Left lobe of liver (tissue), 2 donors: ENCODE measurements at regions not wholly inside any gene's neighbourhood (a gene's known extent, or its start where the extent isn't known, plus 50 kb on each side); places are given as distances from the start of the nearest gene placed in this dataset.

Experiments used
- ATAC-seq: fragments of 200-7000 bp; cut with Tn5 transposase; one replicate; pipeline ENCODE4 v1.9.1; 2020; ENCODE audit warnings: mild to moderate bottlenecking, moderate library complexity
- DNase-seq: peaks from one replicate; pipeline ENCODE4 v3.0.0-alpha.2; 2020; ENCODE audit warnings: low spot score
- donor health status: DM: no; HTN: no; CAD: no; lungs with moderate emphysema.
- donor health status: DM: no; HTN: yes; CAD: no.

DNA sequence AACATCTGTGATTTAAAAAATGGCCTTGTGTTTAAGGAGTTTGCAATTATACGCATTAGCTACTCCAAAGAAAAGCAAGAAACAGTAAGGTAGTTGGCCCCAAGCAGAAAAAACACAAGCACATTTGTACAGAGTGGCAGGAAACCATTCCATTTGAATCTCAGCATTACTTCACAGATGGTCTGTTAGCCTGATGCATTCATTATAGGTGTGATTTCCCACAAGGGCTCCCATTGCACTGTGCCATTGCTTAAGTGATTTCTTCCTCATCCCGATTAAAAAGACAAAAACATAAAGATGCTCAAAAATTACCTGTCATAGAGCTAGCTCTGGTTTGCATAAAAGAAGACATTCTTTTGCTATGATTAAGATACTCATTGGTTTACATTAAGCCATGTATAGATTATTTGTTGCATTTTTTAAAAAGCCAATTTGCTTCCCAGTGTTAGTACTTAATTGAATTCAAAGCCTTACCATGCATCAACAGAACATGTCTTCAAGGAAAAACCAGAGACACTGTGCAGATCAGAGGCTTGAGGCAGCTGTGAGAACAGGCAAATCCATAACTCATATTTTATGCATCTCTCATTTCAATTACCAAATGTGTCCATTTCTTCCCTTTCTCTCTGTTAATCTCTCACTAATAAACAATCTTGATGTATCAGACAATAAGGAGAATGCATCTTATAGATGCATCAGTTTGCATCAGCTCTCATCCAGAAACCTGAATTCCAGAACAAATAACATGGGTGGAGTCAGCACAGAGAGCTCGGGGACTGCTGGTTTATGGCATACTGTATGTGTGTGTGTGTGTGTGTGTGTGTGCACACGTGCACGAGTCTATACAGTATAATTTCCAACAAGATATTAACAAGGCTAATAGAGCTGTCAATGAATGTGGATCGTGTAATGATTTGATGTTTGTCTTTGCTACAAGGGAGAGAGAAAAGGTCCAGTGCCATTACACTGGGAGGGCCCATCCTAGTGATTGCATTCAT lies 558.6 kb upstream of the HS6ST1 start:
- ATAC-seq (no peak), DNase-seq (no peak)

DNA sequence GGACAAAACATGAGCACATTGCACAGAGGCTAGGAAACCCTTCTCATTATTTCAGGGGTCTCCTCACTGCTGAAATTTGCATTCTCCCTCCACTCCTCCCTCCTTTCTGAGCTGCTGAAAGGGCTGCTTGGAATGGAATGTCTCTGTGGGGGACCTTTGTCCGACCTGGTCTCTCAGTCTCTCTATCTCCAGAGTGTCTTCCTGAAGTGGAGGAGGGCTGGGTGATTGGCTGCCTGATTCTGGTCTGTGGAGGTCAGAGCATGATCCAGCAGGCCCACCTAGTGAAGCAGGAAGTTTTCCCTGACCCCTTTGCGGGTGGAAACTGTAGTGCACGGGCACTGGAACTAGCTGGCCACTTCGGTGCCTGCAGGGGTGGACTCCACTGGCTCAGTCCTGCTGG lies 560.5 kb upstream of the HS6ST1 start:
- ATAC-seq: no peak
- DNase-seq: no peak

DNA sequence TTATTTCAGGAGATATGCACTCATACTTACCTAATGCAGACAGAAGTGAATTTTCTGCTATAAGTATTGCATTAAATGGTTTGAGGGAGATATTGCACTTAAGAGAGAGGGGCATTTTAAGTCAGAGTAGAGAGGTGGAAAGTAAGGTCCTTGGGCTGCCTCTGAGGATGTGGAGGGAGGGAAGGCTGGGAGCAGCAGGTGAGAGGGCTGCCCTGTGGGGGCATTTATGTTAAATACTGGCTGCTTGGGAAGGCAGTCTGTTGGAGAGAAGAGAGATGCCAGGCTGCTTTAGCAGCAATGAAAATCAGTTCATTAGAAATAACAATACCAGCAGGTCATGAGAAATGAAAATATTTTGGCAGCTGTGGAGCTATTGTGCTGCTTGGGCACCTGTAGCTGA lies 576.2 kb upstream of the HS6ST1 start:
- ATAC-seq: no peak
- no peak for DNase-seq

DNA sequence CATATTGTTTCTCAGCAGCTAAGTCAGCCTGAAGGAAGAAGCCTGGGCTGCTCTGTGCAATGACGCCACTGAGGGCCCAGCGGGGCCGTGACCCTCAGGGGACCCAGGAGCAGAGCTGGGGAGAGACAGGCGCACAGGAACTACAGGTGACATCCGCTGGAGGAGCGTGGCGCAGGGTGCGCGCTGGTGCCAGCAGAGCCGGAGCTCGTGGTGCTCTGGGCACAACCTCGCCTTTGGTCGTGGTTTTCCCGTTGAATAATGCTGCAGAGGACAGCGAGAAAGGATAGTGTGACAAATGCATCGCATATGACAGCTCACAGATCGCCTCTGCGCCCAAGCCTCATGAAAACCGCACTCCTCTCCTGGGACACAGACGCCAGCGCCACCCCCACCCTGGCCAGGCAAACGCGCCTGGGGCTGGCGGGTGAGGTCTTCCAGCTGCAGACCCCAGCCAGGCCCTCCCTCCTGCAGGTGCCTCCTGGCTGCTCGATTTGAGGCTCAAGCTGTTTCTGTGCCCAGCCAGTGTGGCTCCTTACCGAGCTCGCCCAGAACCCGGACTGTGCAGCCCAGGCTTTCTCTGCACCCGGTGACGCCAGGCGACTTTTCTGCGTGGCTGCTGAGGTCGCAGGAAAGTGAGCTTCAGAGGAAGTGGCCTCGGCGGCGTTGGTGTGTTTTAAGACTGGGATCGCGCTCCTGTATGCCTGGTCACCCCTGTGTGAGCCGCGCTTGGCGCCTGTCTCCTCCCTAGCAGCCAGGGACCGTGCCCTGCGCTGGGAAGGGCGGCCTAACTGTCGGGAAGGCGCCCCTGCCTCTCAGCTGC lies 583.1 kb upstream of the HS6ST1 start:
- DNase-seq (no peak), ATAC-seq (no peak)

DNA sequence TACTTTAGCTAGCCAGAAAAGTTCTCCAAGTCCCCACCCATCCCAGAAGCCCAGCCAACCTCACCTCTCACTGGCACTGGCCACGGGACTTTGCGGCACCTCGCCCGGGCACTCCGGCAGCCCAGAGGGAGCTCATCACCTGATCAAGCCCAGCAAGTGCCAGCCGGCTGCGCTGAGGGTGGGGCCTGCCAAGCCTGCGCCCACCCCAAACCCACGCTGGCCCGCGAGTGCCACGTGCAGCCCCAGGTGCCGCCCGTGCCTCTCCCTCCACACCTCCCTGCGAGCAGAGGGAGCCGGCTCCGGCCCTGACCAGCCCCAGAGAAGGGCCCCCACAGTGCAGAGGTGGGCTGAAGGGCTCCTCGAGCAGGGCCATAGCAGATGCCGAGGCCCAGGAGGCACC lies 585.0 kb upstream of the HS6ST1 start:
- ATAC-seq: no peak
- DNase-seq: no peak

DNA sequence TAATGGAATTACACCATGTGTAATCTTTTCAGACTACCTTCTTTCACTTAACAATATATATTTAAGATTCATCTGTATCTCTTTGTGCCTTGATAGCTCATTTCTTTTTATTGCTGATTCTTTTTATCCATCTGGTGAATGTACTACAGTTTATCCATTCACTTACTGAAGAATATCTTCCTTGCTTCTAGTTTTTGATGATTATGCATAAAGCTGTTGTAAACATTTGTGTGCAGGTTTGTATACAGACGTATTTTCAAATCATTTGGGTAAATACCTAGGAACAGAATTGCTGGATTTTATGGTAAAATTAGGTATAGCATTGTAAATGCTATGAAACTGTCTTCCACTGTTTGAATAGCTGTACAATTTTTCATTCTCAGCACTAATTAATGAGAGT lies 592.6 kb upstream of the HS6ST1 start:
- ATAC-seq: no peak
- DNase-seq: no peak

DNA sequence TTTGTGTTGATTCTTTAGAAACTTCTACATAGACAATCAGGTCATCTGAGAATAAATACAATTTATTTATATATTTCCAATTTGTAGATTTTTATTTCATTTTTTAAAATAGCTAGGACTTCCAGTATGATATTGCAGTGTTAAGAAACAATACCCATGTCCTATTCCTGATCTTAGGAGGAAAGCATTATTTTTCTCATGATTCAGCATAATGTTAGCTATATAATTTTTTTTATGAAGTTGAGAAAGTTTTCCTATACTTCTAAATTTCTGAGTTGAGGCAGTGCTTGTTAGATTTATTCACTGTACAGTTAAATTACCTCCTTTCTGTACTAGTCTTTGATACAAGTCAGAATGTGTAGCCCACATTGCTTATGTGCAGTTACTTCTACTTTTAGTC lies 595.7 kb upstream of the HS6ST1 start:
- DNase-seq: no peak

DNA sequence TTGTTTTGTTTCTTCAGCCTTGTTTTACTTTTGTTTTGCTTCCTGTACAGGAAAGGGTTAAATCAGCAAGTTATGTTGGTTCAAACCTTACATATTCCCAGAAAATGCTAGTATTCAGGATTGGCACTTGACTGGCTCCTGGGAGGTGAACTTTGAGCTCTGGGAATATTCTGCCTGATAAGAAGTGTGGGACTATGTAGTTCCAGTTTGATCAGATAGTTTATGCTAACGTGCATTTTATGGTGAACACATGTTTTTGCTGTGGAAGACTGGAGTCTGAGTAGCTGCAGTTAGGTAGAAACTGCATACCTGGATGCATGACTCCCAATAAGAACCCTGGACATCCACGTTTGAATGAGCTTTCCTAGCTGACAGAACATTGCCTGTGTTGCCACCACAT lies 603.1 kb upstream of the HS6ST1 start:
- ATAC-seq: no peak

More for the DNA sequence above, 595.7 kb upstream of the HS6ST1 start:
- no peak for ATAC-seq

DNA sequence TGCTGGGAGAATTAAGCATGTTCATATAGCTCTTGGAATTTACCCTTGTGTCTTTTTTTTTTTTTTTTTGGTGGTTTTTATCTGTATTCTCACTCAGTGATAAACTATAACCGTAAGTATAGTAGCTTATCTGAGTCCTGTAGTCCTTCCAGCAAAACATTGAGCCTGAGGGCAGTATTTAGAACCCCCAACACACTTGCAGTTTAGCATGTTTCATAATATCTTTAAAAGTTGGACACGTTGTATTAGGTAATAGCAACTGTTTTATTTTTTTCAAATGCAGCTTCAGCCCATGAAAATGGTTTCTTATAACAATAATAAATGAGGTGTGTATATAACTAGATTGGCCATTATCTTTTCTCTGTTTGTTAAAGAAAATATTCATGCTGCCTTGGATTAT lies 603.5 kb upstream of the HS6ST1 start:
- DNase-seq (no peak), ATAC-seq (no peak)

More for the DNA sequence above, 603.1 kb upstream of the HS6ST1 start:
- DNase-seq: no peak

DNA sequence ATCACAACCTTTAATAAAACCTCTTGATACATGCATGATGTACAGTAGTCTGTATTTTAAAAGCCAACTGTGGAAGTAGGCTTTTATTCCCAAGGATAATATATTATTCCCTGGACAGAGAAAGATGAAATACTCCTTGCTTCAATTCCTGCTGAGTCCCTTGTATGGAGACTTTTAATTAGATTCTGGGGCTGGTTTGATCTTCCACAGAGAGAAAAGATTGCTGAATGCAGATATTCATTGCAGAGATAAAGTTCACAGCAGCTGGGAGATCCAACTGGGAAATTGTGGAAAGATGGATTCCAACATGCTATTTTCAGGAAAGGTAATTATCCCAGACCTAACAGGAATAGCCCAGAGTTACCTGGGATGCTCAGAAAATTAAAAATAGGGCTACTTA lies 607.0 kb upstream of the HS6ST1 start:
- DNase-seq: no peak
- ATAC-seq: no peak

DNA sequence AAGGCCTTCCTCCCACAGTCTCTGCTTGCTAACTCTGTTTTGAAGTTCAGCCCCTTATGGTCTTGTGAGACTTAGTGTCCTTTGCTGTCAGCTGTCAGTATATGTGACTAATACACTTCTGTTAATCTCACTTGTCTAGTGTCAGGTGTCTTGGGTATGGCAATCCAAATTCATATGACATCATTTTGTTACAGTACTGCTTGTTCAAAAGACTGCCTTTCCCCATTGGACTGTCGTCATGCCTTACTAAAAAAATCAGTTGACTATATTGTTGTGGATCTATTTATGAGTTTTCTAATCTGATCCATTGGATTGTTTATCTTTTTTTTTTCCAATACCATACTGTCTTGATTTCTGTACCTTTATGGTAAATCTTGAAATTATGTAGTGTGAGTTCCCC lies 611.4 kb upstream of the HS6ST1 start:
- DNase-seq: no peak

DNA sequence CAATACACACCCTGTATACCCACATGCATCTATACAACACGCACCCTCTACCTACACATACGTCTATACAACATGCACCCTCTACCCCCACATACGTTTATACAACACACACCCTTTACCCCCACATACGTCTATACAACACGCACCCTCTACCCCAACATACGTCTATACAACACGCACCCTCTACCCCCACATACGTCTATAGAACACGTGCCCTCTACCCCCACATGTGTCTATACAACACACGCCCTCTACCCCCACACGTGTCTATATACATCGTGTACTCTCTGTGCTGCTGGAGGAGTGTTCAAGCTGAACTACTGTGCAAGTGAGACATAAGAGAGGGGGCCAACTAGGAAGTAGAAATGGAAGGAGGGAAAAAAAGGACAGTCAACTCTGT lies 621.7 kb upstream of the HS6ST1 start:
- DNase-seq (no peak), ATAC-seq (no peak)

More for the DNA sequence above, 611.4 kb upstream of the HS6ST1 start:
- no peak for ATAC-seq

DNA sequence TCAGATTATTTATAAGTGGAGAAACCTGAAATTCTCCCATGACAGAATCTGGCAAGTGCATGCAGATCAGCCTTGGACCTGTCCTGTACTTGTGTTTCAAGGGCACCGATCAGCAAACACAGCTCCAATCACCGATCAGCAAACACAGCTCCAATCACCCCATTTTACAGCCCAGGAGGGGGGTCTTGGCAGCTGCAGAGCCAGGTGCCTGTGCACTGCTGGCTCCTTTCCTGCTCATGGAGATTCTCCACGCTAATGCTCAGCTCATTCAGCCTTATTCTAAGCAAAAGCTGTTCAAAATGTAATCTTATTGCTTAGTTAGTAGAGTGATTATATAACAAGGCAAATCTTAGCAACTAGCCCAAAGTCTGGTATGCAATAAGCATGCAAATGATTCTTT lies 623.1 kb upstream of the HS6ST1 start:
- ATAC-seq: no peak
- DNase-seq: no peak

DNA sequence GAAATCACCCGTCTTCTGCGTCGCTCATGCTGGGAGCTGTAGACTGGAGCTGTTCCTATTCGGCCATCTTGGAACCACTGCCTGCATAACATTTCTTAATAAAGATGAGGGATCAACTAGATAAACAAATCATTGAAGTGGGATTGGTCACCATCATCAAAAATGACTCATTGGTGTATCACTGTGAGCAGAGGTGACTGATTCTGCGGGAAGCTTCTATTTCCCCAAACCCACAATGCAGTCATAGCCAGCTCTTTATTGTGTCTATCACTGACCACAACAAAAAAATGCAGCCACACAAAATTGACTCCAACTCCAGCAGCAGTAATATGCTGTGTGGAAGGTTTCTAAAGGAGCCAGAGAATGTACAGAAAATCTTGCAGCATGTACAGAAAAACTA lies 630.7 kb upstream of the HS6ST1 start:
- DNase-seq: no peak
- no peak for ATAC-seq

DNA sequence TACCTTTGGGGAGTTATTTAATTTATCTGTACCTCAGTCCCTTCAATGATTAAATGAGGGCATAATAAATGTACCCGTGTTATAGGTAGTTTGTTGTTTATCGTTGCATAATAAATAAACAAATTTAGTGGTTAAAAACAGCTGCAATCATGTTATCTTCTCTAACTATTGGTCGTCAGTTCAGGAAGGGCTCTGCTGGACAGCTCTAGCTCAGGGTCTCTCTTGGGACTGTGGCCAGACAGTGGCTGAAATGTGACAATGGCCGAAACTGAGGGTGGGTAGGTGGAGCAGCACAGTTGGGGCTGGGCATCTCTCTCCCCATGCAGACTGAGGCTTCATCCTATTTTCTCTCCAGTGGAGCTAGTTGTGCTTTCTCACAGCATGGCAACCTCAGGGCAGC lies 632.1 kb upstream of the HS6ST1 start:
- DNase-seq (no peak), ATAC-seq (no peak)

DNA sequence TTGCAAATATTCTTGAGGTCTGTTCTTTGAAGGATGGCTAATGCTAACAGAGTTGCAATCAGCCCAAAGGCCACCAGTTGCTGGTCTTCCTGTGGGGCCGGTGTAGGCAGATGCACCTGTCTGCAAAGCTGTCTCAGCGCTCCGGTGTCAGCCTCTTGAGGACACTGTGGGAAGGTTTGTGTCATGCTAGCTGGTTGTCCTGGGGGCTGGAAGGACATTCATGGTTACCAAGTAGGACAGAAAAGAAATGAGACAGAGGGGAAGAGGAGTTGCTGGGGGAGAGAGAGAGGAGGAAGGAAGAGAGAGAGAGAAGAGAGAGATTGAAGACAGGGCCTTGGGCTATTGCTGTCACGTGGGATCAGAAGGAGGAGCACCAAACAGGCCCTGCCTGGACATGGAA lies 639.6 kb upstream of the HS6ST1 start:
- DNase-seq (no peak), ATAC-seq (no peak)

DNA sequence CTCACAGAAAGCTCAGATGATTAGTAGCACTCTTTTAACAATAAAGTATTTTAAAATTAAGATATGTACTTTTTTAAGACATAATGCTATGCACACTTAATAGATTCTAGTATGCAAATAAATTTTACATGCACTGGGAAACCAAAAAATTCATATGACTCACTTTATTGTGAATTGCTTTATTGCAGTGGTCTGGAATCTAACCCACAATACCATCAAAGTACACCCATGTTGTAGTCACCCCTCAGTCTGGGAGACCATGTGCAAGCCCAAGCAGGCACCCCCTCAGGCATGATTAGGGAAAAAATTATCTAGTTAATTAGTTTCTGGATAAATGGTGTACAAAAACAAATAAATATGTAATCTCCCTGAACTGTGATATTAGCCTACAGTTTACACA lies 649.0 kb upstream of the HS6ST1 start:
- no peak for ATAC-seq
- no peak for DNase-seq

DNA sequence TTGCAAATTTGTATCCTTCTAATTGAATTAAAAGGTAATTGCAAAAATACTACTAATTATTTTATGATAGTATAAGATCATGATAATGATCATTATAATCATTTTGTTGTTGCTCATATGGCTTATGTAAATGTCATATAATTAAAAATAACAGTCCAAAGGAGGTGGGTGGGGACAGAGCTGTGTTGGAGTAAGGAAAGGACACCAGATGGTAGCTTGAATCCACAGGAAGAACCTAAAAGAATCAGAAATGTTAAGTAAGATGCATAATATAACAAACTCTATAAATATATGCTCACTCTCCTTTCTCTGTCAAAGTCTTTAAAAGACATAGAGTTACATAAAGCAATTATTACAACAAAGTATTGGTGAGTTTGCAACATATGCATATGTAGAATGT lies 650.7 kb upstream of the HS6ST1 start:
- ATAC-seq: no peak
- no peak for DNase-seq

DNA sequence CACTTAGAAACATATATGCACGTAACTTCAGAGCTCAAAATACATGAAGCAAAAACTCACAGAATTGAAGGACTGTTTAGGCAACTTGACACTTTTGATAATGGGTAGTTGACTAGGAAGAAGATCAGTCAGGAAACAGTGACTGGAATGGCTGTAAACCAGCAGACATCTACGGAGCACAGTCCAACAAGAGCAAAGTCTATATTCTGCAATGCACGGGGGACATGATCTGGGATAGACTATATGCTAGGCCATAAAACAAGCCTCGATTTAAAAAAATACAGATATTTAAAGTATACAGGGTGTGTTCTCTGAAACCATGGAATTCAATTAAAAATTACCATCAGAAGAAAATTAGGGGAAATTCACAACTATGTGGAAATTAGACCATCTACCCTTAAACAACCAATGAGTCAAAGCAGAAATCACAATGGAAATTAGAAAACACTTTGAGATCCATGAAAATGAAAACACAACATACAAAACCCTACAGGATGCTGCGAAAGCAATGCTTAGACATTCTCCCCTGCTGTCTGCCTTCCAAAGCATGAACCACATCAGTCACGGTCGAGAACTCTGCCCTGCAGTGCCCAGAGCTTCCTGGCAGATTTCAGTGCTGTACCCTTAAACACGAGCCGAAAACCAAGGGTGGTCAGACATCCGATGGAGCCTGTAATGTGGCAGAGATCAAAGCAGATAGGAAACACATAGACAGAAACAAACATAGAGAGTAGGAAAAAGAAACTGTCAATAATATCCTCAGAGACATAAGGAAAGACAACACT lies 651.9 kb upstream of the HS6ST1 start:
- no peak for ATAC-seq
- DNase-seq: no peak

DNA sequence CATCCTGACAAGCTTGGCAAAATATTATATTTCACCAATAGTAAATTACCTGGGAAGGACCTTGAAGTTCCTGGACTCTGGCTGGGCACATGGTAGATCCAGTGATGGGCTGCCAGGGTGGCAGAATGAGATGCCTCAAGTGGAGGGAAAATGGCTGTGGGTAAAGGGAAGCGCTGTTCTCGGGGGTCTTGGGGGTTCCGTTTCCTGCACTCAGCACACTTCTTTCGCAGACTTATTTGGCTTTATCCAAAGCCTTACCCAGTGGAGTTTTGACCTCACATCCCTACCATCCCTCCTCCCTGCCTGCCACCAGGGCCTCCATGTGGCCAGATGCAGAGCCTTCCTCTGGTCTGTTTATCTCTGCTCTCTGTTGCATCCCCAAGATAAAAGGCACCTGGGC lies 654.9 kb upstream of the HS6ST1 start:
- ATAC-seq: no peak

DNA sequence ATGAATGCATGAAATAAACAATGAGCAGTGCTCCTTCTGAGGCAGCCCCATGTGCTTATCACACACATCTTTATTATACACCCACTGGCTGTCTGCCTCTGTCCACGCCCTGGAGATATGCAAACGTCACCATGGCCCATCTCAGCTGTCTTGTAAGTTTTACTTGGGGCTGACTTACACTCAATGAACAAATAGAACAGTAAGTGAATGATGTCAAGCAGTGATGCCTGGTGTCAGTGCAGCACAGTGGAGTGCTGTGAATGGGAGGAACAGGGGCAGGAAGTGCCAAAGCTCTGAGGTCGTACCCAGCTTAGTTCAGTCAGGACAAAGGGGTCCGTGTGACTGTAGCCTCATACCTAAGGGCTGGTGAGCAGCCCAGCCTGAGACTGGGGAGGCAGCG lies 659.5 kb upstream of the HS6ST1 start:
- DNase-seq: no peak
- ATAC-seq: no peak

More for the DNA sequence above, 654.9 kb upstream of the HS6ST1 start:
- no peak for DNase-seq
